ENCODE measurements at regions not wholly inside any gene's neighbourhood (a gene's known extent, or its start where the extent isn't known, plus 50 kb on each side); places are given as distances from the start of the nearest gene placed in this dataset.

- no peak for DNase-seq
Measured at GRCh38 chr16:87060034-87060986, 256.9 kb downstream of the C16orf95 start.

DNA sequence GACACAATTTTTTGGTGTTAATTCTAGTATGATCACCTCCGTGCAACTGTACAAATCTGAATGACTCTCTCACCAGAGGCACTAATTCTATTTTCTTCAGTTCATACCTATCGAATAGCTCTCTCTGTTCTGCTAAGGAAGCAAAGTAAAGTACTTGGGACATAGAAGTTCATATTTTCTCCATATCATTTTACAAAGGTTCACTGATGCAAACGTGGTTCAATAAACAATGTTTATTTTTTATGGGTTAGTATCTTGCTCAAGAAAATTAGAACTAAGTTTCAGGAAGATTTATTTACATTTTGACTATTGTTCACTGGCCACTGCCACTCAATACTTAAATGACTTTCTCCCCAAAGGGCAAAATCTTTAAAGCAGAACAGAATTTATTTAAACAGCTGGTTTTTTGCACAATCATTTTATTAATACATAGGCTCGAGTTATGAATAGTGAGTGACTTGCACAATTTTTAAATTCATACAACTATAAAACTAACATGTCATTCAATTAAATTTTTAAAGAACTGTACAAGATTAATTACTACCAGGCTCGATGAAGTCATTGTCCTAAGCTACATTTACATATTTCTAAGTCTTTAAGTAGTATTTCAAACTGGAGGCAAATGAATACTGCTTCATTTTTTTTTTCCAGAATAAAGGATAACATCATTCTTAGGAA lies 255.8 kb downstream of the C16orf95 start:
- DNase-seq, result no peak

DNA sequence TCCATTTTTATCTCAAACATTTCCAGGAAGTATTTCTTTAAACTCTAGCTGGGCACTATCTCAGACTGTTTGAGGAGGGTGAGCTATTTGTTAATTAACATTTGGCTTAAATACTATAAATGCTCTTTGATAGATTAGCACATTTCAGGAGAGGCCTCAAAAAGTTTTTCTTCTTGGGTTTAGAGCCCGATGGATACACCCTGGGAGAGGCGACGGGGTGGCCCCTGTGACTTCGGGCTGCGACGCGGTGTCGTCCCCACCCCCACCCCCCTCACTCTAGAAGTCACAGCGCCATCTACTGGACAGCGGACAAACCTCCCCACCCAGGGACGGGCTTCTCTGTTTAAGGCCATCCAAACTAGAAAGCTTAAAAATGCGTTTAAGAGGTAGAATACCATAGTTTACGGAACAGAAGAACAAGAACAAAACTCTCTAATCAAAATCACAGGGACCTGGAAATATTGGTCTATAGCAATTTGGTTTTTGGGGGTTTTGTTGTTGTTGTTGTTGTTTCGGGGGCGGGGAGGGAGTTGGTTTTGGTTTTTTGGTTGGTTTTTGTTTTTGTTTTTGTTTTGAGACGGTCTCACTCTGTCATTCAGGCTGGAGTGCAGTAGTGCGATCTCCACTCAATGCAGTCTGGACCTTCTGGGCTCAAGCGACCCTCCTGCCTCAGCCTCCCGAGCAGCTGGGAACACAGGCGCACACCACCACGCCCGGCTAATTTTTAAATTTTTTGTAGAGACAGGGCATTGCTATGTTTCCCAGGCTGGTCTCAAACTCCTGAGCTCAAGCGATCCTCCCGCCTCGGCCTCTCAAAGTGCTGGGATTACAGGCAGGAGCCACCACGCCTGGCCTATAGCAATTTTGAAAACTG lies 254.4 kb downstream of the C16orf95 start:
- DNase-seq, result peak in 1 of 2 experiments; percentile 0

DNA sequence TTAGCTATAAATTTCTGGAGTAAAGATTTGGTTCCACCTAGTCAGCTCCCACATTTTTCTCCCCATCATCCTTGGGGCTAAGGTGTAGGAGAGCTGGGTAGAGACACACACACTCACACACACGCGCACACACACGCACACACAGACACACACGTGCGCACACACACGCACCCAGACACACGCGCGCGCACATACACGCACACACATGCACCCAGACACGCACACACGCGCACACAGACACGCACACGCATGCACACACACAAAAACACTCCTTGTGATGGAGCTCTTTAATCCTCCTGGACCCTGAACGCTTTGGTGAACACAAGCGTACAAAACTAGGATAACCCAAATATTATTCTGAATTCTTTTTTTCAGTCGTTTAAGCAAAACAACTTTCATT lies 253.6 kb downstream of the C16orf95 start:
- no peak for DNase-seq

- DNase-seq, result no peak
Measured at GRCh38 chr16:87064731-87065445, 252.3 kb downstream of the C16orf95 start.

GRCh38 chr16:87065446-87066132 lies 251.6 kb downstream of the C16orf95 start:
- DNase-seq, result no peak

GRCh38 chr16:87066133-87067002 lies 250.8 kb downstream of the C16orf95 start:
- DNase-seq, result no peak

DNA sequence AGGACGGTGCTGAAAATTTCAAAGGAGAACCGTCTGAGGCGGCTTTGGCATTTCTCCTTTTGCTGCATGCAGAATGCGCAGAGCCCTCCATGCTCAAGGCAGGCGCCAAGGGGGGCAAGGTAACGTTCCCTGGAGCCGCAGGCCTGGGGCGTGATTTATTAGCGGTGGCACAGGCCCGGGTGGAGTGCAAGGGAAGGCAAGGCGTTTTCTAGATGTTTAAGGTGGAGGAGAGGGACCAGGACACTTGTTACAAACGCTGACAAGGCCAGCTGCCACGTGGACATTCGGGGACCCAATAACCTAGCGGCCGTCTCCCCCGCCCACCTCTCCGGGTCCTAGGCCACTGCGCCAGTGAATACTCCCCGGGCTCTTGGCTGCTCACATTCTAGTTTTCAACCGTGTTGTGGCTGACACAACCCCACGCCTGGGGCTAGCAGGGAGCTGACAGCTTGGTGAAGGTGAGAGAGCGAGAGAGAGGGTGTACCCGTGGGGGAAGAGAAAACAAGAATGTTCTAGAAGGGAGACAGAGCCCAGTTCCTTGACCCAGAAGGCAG lies 250.1 kb downstream of the C16orf95 start:
- no peak for DNase-seq

- no peak for DNase-seq
Measured at GRCh38 chr16:87067836-87068761, 249.1 kb downstream of the C16orf95 start.

DNA sequence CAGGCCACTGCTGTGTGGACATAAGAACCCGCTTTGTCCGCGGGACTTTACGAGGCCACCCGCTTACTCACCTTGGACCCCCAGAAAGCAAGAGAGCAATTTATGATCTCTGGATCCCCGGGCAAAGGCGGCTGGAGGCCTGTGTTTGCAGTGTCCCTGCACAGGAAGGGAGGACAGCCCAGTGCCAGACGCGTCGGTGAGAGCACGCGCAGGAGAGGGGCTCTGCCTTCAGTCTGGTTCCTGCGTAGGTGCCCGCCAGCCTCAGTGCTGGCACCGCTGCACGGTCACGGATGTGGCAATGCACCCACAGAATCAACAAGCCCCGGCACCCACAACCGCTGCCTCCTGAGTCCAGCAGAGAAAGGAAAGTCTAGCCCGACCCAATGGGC lies 248.4 kb downstream of the C16orf95 start:
- DNase-seq, result no peak

DNA sequence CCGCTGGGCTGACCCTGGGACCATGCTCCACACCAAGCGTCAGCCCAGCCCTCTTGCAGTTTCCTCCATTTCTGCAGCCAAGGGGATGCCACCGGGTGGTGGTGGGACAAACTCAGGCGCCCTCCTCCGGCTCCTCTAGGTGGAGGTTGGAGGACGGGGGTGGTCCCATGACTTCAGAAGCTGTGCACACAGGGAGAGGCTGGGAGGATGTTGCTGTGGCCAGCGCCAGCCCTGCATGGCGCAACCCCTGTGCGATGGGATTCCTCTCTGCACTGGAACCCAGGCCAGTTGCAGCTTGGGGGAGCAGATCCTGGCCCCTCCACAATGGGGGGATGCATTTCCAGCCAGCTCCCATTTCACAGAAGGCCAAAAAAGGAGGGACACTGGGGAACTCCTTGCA lies 246.5 kb downstream of the C16orf95 start:
- DNase-seq, result no peak

- no peak for DNase-seq
Measured at GRCh38 chr16:87072101-87072500, 245.1 kb downstream of the C16orf95 start.

GRCh38 chr16:87074641-87075318 lies 242.4 kb downstream of the C16orf95 start:
- no peak for DNase-seq

DNA sequence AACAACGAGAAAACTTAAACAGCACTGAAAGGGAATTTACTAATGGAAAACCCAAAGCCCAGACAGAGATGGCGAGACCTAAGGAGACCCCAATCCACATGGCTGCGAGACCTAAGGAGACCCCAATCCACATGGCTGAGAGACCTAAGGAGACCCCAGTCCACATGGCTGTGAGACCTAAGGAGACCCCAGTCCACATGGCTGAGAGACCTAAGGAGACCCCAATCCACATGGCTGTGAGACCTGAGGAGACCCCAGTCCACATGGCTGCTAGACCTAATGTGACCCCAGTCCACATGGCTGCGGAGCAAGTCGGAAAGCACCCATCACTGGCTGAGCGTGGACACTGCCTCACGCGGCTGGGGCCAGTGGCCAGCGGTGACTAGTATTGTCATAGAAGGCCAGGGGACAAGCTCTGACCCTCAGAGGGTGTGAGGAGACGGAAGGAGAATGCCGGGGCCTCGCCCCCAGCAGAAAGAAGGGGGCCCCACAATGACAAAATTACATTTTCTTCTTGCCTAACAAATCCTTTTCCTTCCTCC lies 241.8 kb downstream of the C16orf95 start:
- DNase-seq, result no peak

GRCh38 chr16:87076331-87076949 lies 240.8 kb downstream of the C16orf95 start:
- no peak for DNase-seq

- no peak for DNase-seq
Measured at GRCh38 chr16:87076950-87077749, 240.0 kb downstream of the C16orf95 start.

- no peak for DNase-seq
Measured at GRCh38 chr16:87077750-87078127, 239.5 kb downstream of the C16orf95 start.
